ENCODE measurements at regions not wholly inside any gene's neighbourhood (a gene's known extent, or its start where the extent isn't known, plus 50 kb on each side); places are given as distances from the start of the nearest gene placed in this dataset.

- H3K9me2 ChIP-seq (ENCODE audit: insufficient read depth) = no peaks in the 10 kb centered on the region
- H3F3A ChIP-seq (ENCODE audit: insufficient read depth, low read depth) = no peaks in the 10 kb centered on the region
- CTCF ChIA-PET = no interaction called here
- H3K9me3 ChIP-seq (ENCODE audit: insufficient read depth, low read depth) = no peaks in the 10 kb centered on the region
- H3K4me2 ChIP-seq = no peak overlapping the region
- no peak for TF ChIP-seq EZH2 (IDR thresholded peaks at IDR 0.05; ENCODE audit: low read depth)
- TF ChIP-seq CTCF (conservative IDR thresholded peaks at IDR 0.05) = no peak
- no peaks in the 10 kb centered on the region for H3K27me3 ChIP-seq (ENCODE audit: insufficient read depth, low read depth)
- intact Hi-C loops (cut with micrococcal nuclease; ENCODE audit: unreplicated experiment) = no loop called here
- no peak overlapping the region for H3K4me3 ChIP-seq
- H3K27ac ChIP-seq = no peak overlapping the region
- H3K36me3 ChIP-seq (ENCODE audit: low read depth) = no peaks in the 10 kb centered on the region
- H2AFZ ChIP-seq = no peak overlapping the region
- H3K79me2 ChIP-seq (ENCODE audit: low read depth) = no peaks in the 10 kb centered on the region
- POLR2A ChIA-PET (ENCODE audit: unreplicated experiment) = no interaction called here
- BruUV-seq (replicated peaks) = no TSS peak
- no peak for DNase-seq
- no peaks in the 10 kb centered on the region for H3K4me1 ChIP-seq (replicated peaks; ENCODE audit: insufficient read depth)
- no peaks in the 10 kb centered on the region for H4K20me1 ChIP-seq (ENCODE audit: insufficient read depth)
These were observed 103.1 kb upstream of the GPRIN3 start for GRCh38 chr4:89410687-89411086.

- H4K20me1 ChIP-seq (ENCODE audit: insufficient read depth) = no peaks in the 10 kb centered on the region
- no peaks in the 10 kb centered on the region for H3K9me3 ChIP-seq (ENCODE audit: insufficient read depth, low read depth)
- no peaks in the 10 kb centered on the region for H3K27me3 ChIP-seq (ENCODE audit: insufficient read depth, low read depth)
- no peaks in the 10 kb centered on the region for H3K9me2 ChIP-seq (ENCODE audit: insufficient read depth)
- no peak overlapping the region for H3K4me3 ChIP-seq
- no peaks in the 10 kb centered on the region for H3K4me1 ChIP-seq (replicated peaks; ENCODE audit: insufficient read depth)
- no peak for TF ChIP-seq CTCF (conservative IDR thresholded peaks at IDR 0.05)
- no peak for TF ChIP-seq EZH2 (IDR thresholded peaks at IDR 0.05; ENCODE audit: low read depth)
- no peak for DNase-seq
- intact Hi-C loops (cut with micrococcal nuclease; ENCODE audit: unreplicated experiment) = no loop called here
- no peaks in the 10 kb centered on the region for H3F3A ChIP-seq (ENCODE audit: insufficient read depth, low read depth)
- BruUV-seq (replicated peaks) = no TSS peak
- H3K79me2 ChIP-seq (ENCODE audit: low read depth) = no peaks in the 10 kb centered on the region
- no peak overlapping the region for H3K4me2 ChIP-seq
- ChIA-PET POLR2A (ENCODE audit: unreplicated experiment) (no interaction called here), CTCF (no interaction called here)
- H3K27ac ChIP-seq = no peak overlapping the region
- H2AFZ ChIP-seq = no peak overlapping the region
- no peaks in the 10 kb centered on the region for H3K36me3 ChIP-seq (ENCODE audit: low read depth)
These were observed 96.9 kb upstream of the GPRIN3 start for GRCh38 chr4:89404530-89404929.

GRCh38 chr4:89403826-89404225, 96.2 kb upstream of the GPRIN3 start:
- Histone ChIP-seq H3K4me3 (no peak overlapping the region), H3F3A (ENCODE audit: insufficient read depth, low read depth) (no peaks in the 10 kb centered on the region), H3K9me3 (ENCODE audit: insufficient read depth, low read depth) (no peaks in the 10 kb centered on the region), H4K20me1 (ENCODE audit: insufficient read depth) (no peaks in the 10 kb centered on the region), H3K79me2 (ENCODE audit: low read depth) (no peaks in the 10 kb centered on the region), H3K4me1 (replicated peaks; ENCODE audit: insufficient read depth) (no peaks in the 10 kb centered on the region), H3K27me3 (ENCODE audit: insufficient read depth, low read depth) (no peaks in the 10 kb centered on the region), H3K27ac (no peak overlapping the region), H3K36me3 (ENCODE audit: low read depth) (no peaks in the 10 kb centered on the region), H3K9me2 (ENCODE audit: insufficient read depth) (no peaks in the 10 kb centered on the region), H3K4me2 (no peak overlapping the region), H2AFZ (no peak overlapping the region)
- no peak for DNase-seq
- intact Hi-C loops (cut with micrococcal nuclease; ENCODE audit: unreplicated experiment) = no loop called here
- no TSS peak for BruUV-seq (replicated peaks)
- POLR2A ChIA-PET (ENCODE audit: unreplicated experiment) = no interaction called here
- CTCF ChIA-PET = no interaction called here
- no peak for TF ChIP-seq CTCF (conservative IDR thresholded peaks at IDR 0.05)
